DMS 273 (cell line): ENCODE measurements at regions not wholly inside any gene's neighbourhood (a gene's known extent, or its start where the extent isn't known, plus 50 kb on each side); places are given as distances from the start of the nearest gene placed in this dataset.
"Not testable (repeated sequence)": the region's sequence is repeated elsewhere in the genome, so short reads cannot be mapped to it uniquely, and the experiment has no call there.

Experiments
- DNase-seq: peaks from one replicate; lab custom pipeline; 2025; ENCODE audit not compliant: unreplicated experiment; lab: John Stamatoyannopoulos, UW

- no peak for DNase-seq
Observed at GRCh38 chr5:114953565-114953964, 216.1 kb downstream of the TRIM36 start.

GRCh38 chr5:114952876-114953275 is 216.8 kb downstream of the TRIM36 start:
- DNase-seq, result no peak

- DNase-seq, result no peak
Observed at GRCh38 chr5:114949756-114950155, 220.0 kb downstream of the TRIM36 start.

- no peak for DNase-seq
Observed at GRCh38 chr5:114948986-114949621, 220.6 kb downstream of the TRIM36 start.

GRCh38 chr5:114948363-114948762 is 221.3 kb downstream of the TRIM36 start:
- no peak for DNase-seq

GRCh38 chr5:114940709-114941108 is 229.0 kb downstream of the TRIM36 start:
- DNase-seq, result no peak

GRCh38 chr5:114935490-114935889 is 234.2 kb downstream of the TRIM36 start:
- no peak for DNase-seq

- no peak for DNase-seq
Observed at GRCh38 chr5:114928644-114929462, 240.9 kb downstream of the TRIM36 start.

- no peak for DNase-seq
Observed at GRCh38 chr5:114924769-114925168, 244.9 kb downstream of the TRIM36 start.

GRCh38 chr5:114912189-114912920 is 257.4 kb downstream of the TRIM36 start:
- no peak for DNase-seq

- DNase-seq, result no peak
Observed at GRCh38 chr5:114910727-114911126, 259.0 kb downstream of the TRIM36 start.

GRCh38 chr5:114909424-114909823 is 260.3 kb downstream of the TRIM36 start:
- DNase-seq, result no peak

- no peak for DNase-seq
Observed at GRCh38 chr5:114903767-114904166, 265.9 kb downstream of the TRIM36 start.

- peak; percentile 1 for DNase-seq
Observed at GRCh38 chr5:114898602-114899001, 271.1 kb downstream of the TRIM36 start.

- DNase-seq, result no peak
Observed at GRCh38 chr5:114883675-114884074, 286.0 kb downstream of the TRIM36 start.

- peak; percentile 40 for DNase-seq
Observed at GRCh38 chr5:114859438-114859735, 310.3 kb downstream of the TRIM36 start.

- no peak for DNase-seq
Observed at GRCh38 chr5:114858665-114859437, 310.9 kb downstream of the TRIM36 start.

- DNase-seq, result peak; percentile 67
Observed at GRCh38 chr5:114857941-114858551, 311.7 kb downstream of the TRIM36 start.

- DNase-seq, result not testable (repeated sequence)
Observed at GRCh38 chr5:114844711-114845110, 325.0 kb downstream of the TRIM36 start.

GRCh38 chr5:114839360-114839759 is 330.3 kb downstream of the TRIM36 start:
- DNase-seq, result no peak

GRCh38 chr5:114838937-114839336 is 330.8 kb downstream of the TRIM36 start:
- no peak for DNase-seq
